ENCODE measurements at regions not wholly inside any gene's neighbourhood (a gene's known extent, or its start where the extent isn't known, plus 50 kb on each side); places are given as distances from the start of the nearest gene placed in this dataset.
A peak's percentile ranks its signal among the peaks of the same experiment; 100 is the strongest.

DNA sequence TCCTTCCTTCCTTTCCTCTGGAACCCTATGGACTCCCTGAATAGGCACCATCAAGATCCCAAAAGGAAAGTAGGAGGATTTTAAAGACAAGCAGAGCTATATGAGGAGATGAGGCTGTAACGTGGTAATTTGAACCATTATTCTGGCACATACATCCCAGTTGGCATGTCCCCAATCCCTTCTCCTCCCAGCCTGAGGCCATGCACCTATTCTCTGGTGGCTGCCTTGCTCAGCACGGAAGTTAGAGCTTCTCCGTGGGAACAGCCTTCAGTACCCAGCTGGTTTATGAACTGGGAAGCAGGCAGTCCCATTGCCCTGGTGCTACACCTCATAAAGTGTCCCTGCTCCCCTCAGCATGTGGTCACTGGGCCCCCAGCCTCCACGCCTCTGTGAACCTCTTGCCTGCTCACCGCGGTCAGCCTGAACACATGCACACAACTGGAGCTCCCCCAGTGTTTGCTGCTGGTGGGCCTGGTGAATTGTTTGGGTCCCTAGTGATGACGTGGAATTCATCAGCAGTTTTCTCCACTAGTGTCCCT, 139.9 kb upstream of the PLET1 start:
- no peak for DNase-seq (ENCODE audit: low read depth)

DNA sequence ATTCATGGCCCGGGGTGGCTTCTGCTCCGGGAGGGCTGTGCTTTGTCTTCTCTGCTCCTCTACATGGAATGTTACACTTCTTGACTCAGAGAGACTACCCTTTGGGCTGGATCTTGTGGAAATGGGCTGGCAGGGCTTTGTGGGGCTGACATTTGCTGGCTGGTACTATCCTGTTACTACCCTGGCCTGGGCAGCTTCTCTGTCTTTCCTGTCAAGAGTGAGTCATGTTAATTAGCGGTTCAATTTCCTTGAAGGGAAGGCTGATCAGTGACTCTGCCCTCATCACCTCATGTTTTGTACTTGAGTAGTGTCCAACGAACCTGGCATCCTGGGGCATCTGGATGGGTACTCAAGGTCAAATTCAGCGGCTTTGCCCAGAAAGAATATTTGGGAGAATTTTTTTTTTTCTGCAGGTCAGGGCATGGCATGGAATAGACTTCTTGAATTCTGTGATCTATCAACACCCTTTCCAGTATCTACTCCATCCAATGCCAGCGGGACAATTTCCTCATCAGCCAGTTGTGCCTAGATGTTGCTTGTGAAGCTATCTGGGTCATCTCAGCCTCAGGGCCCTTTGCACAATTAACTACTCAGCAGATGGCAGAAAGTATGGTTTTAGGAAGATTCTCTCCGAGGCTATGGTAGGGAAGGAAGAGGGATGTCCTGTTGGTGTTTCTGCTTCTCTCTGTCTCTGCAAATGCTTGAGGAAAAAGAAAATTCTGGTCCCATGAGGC, 140.5 kb upstream of the PLET1 start:
- DNase-seq (ENCODE audit: low read depth), result peak; percentile 62

DNA sequence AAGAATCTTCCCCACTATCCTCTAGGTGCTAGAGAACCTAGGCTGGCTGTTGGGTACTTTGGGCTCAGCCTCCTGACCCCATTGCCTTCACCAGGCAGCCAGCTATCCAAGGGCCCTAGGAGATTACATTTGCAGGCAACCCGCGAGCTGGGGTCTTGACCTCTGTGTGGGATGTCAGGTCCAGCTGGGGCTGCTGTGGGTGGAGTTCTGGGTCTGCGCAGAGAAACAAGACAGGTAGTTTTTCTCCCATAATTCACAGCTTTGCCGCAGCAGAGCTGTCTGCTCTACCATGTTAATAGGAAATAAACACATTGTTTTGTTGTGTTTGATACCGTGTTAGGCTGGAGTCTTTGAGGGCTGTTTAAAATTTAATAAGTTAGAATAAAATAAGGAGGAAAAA, 142.8 kb upstream of the PLET1 start:
- DNase-seq (ENCODE audit: low read depth), result no peak

DNA sequence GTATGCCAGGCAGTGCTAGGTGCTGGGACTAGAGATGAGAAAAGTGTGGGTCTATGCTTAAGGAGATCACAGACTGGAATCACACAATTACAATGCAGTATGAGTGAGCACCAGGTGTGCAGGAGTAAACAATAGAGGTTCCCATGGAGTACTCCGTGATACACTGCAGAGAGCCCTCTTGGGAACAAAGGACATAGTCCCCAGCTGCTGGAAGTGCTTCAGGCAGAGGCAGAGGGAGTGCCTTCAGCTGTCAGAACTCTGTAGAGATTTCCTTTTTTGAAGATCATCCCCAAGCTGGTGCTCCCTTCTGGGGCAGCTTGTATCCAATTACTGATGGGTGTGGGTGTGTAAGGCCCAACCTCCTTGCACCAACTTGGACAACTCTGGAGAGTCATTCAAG, 143.5 kb upstream of the PLET1 start:
- no peak for DNase-seq (ENCODE audit: low read depth)

DNA sequence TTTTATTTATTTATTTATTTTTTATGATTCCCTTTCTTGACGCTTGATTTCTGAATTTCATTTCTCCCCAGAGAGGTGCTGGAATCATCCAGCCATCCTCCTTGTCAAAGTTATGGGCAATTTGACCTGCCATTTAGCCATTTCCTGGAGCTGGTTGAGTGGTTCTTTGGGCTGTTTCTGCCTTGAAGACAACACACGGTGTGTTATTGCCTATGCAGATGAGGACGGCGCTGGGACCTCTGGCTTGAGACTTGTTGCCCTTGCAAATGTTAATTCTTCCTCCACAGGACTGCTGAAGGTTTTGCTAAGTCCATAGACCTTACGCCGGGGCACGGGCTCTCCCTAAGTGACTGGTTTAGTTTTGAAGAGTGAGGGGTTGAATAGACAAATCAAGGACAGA, 147.9 kb upstream of the PLET1 start:
- DNase-seq (ENCODE audit: low read depth), result no peak

DNA sequence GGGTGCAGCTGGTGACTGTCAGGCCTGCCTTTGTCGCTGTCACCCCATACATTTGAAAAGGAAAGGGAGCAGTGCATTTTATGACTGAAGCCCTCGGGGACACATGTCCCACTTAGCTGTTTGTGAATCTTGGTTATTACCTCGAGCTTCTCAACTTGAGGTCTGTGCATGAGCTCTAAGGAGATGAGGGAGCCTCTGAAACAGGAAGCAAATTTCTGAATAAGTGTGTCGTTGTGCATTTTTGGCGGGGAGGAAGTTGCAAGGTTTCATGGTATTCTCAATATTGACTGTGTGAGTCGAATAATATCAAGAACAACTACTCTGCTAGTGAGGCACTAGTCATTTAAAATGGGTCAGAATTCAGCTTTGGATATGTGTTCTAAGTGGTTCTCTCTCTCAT, 149.7 kb upstream of the PLET1 start:
- no peak for DNase-seq (ENCODE audit: low read depth)

DNA sequence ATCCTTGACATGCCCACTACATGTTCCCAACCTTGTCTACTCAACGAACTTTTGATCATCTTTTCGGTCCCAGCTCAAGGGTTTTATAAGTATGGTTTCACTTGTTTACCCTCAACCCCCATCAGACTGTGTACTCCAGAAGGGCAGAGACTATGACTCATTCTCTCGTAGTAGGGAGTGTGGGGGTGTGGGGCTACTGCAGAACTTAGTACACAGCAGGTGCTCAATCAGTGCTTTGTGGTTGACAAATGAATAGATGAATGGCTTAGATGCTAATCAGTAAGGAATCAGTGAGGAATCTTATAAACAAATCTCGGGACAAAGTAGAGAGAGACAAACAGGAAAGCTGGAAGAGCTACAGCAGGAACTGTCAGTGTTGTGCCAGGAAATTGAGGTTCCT, 151.7 kb upstream of the PLET1 start:
- DNase-seq (ENCODE audit: low read depth), result peak; percentile 7

DNA sequence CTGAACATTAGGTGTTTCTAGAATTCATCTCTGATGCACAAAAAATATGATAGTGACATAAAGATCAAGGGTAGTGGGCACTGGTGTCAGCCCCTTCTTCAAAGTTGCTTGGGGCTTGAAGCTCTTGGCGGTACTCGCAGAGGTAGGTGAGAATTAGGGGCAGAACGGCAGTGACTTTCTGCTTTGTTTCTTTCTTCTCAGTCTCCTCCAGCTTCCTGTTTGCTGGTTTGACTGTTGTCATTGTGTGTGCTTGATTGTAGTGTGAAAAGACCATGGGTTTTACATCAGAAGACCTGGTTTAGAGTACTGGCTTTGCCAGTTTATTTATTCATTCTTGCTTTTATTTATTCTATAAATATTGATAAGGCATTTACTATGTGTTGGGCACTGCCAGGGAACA, 156.7 kb upstream of the PLET1 start:
- no peak for DNase-seq (ENCODE audit: low read depth)

DNA sequence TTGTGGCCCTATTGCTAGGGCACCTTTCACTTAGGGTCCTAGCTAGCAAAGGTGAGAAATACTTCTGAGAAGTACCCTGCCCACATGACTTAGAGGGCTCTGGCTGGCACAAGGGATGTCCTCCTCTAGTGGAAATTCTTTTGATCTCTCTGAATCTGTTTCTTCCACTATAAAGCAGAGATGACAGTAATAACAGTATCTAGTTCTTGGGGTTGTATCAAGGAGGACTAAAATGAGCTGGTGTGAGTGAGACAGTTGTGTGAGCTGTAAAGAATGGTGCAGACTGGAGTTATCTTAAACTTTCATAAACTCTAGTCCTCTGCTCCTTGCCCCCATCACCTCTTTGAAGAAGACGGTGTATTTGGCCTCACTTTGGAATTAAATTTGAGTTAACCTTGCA, 157.8 kb upstream of the PLET1 start:
- no peak for DNase-seq (ENCODE audit: low read depth)

DNA sequence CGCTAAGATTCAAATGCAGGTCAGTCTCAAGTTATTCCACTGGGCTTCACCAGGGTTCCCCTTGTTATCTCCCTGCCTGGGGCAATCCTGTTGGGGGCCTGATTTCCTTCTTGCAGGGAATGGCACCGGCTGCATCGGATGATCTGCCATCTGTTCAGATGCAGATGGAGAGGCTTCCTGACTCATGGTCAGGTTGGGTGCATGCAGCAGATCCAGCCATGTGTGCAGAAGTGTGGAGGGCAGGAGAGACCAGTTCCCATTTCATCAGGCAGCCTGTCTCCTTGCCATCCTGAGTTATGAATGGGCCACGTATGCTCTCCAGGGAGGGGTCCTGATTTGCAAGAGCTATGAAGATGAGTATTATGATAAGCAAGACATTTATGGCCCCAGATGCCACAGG, 161.2 kb upstream of the PLET1 start:
- DNase-seq (ENCODE audit: low read depth), result no peak

DNA sequence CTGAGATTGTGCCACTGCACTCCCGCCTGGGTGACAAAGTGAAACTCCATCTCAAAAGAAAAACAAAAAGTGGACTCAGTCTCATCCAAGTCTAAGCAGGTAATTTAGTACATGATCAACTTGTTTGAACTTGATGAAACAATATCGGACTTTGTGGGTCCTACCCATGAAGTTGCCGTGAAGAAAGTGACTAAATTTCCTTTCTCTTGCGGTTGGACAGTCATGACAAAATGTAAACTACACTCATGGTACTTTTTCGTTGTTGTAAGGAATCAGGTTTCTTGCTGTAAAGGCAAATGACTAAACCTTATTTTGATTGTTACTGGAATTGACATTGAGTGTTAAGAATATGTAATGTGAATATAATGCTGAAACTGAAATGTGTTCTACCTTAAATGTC, 164.5 kb upstream of the PLET1 start:
- DNase-seq (ENCODE audit: low read depth), result peak; percentile 60

DNA sequence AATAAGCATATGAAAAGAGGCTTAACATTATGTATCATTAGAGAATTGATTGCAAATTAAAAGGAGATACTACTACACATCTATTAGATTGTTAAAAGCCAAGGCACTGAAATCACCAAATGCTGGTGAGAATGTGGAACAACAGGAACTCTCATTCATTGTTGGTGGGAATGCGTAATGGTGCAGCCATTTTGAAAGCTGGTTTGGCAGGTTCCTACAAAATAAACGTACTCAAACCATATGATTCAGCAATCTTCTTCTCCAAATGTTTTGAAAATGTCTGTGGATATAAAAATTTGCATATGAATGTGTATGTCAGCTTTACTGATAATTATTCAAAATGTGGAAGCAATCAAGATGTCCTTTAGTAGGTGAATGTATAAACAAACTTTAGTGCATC, 176.4 kb upstream of the PLET1 start:
- no peak for DNase-seq (ENCODE audit: low read depth)

DNA sequence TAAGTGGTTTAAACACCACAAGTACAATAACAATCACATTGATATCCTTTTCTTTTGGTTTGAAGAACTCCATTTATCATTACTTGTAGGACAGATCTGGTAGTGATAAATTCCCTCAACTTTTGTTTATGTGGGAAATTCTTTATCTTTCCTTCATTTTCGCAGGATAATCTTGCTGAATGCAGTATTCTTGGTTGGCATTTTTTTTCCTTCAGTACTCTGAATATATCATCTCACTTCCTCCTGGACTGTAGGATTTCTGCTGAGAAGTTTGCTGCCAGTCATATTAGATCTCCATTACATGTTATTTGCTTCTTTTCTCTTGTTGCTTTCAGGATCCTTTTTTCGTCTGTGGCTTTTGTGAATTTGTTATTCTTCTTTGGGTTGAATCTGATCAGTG, 179.0 kb upstream of the PLET1 start:
- DNase-seq (ENCODE audit: low read depth), result no peak

DNA sequence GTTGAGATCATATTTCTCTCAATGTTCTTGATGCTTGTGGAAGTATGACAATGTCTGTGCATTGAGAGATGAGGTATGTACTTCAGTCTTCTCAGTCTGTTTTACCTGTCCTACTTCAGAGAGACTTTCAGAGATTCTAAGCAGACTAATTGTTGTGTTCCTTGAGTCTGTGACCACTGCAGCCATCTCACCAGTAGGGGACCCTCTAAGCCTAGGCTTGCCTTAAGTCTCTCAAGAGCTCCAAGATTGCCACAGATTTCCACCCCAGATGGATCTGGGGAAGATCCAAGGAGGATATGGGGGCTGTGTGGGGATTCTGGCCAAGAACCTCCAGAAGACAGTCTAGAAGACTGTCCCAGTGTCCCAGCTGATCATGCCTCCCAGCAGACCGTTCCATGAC, 179.9 kb upstream of the PLET1 start:
- DNase-seq (ENCODE audit: low read depth), result no peak

DNA sequence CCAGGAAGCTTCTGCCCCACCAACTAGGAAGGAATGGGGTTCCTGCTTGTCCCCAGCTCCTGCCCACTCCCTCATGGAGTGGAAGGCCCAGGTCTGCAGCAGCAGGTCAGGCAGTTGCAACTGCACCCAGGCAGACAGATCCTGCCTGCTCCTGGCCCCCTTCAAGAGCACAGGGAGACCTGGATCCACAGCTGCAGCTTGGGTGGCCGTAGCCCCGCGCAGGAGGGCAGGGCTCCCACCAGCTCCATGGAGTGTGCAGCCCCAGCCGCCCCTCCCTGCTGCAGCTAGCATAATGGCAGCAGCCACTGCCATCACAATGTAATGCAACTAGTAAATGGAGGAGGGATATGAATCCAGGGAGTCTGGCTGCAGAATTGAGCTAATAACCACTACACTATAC, 187.5 kb upstream of the PLET1 start:
- no peak for DNase-seq (ENCODE audit: low read depth)

DNA sequence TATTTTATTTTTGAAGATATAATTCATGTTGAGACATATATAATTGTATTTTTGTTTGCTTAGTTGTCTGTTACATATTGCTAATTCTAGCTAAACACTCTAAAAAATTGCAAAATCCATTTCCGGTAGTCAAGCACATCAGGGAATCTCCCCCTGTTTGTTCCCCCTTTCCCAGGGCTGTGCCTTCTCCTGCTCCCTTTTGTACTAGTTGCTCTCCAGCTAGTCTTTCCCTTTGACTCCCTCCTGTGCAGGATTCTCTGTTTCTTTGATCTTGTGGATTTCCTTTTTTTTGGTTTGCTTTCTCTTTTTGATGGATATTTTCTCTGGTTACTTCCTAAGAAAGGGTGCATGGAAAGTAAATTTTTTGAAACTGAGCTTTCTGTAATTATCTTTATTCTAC, 188.1 kb upstream of the PLET1 start:
- no peak for DNase-seq (ENCODE audit: low read depth)

DNA sequence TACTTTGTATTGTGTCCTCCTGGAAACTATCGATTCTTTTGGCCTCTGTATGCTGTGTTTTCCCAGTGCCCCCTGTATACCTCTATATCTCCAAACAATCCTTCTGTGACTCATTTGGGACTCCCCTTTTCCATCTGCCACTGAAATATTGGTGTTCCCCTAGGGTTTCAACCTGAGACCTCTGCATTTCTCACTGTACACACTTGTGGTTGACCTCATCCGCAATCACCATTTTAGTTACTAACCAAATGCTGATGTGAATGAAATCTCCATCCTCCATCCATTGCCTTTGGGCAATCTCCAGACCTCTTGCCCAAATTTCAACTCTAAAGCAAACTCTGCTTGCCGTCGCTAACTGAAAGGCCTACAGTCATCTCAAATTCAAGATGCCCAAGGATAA, 190.6 kb upstream of the PLET1 start:
- no peak for DNase-seq (ENCODE audit: low read depth)

DNA sequence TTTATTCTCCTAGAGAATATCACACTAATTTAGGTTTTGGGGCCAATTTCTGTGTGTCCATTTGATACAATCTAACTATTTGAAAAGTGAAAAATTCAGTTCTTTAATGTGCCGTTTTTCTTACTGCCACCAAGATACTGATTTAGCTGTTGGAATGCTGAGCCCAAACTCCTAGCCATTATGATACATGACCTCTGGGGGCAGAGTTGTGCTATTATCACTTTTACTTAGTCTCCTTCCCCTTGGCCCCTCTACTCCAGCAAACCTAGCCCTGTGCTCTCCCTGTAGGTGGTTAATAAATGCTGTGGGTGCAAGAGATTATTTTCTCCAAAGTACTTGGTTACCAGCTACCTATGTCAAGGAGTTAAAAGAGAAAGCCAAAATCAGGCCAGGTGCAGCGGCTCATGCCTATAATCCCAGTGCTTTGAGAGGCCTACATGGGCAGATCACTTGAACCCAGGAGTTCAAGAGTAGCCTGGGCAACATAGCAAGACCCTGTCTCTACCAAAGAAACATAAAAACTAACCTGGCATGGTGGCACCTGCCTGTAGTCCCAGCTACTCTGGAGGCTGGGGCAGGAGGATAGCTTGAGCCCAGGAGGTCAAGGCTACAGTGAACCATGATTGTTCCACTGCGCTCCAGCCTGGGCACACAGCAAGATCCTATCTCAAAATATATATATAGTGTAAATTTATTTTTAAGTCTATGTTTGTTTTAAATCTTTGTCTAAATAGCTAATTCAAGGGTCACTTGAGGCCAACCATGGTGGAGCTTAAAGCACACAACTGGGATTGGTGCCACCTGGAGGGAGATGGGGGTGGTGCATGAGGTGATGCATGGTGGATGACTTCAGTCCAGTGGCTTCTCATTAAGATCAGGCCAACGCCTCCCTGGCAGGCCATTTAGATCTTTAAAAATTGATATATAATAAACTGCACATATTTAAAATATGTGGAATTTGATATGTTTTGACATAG, 193.2 kb upstream of the PLET1 start:
- peak; percentile 25 for DNase-seq (ENCODE audit: low read depth)

DNA sequence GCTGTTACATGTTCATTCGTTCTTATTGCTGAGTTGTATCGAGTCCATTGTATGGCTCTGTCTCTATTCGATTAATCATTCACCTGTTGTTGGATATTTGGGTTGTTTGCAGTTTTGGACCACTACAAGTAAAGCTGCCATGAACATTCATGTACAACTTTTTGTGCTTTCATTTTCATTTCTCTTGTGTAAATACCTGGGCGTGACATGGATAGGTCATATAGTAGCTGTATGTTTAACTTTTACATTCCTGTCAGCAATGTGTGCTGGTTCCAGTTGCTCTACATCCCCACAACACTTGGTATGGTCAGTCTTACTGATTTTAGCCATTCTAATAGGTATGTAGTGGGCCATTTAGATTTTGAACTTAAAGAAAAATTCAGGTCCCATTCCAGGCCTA, 194.2 kb upstream of the PLET1 start:
- no peak for DNase-seq (ENCODE audit: low read depth)

DNA sequence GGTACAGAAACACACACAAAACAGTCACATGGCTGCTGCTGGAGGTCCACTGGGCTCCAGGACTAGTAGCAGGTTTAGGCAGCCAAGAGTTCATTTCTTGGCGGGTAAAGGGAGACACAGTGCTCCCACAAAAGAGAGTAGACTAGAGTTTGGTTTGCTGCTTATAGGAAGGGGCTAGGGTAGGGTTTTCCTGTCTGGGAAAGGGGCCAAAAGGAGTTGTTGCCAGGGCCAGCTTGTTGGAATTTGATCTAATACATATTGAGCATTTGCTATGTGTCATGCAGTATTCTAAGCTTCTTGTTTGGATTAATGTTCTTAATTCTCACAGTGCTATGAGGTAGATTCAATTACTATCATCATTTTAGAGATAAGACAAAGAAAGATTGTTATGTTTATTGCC, 195.1 kb upstream of the PLET1 start:
- DNase-seq (ENCODE audit: low read depth), result peak; percentile 46

DNA sequence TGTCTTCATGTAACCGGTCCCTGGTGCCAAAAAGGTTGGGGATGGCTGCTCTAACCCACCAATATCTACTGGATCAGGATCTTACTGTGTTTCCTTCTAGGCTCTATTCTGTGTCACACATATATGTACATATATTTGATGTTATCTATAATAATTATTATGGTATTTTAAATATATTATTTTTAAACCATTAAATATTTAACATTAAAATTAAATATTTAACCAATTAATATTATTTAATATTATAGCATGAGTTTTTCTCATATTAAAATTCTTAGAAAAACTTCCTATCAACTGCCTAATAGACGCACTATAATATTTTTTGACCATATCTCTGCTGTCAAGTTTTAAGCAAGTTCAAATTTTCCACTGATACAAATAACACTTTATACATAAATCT, 196.9 kb upstream of the PLET1 start:
- no peak for DNase-seq (ENCODE audit: low read depth)

DNA sequence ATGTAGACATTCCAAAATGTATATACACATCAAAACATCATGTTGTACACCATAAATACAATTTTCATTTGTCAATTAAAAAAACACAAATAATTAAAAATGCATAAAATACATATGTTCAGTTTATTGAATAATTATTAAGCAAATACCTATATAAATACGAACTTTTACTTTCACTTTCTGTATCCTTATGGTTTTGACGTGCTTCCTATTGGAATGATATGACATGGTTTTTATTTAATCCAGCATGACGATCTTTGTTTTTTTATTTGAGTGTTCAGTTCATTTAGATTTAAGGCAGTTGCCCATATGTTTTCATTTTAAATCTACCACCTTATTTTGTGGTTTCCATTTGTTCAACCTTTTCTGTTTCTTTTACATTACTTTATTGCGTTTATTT, 198.3 kb upstream of the PLET1 start:
- peak; percentile 17 for DNase-seq (ENCODE audit: low read depth)

DNA sequence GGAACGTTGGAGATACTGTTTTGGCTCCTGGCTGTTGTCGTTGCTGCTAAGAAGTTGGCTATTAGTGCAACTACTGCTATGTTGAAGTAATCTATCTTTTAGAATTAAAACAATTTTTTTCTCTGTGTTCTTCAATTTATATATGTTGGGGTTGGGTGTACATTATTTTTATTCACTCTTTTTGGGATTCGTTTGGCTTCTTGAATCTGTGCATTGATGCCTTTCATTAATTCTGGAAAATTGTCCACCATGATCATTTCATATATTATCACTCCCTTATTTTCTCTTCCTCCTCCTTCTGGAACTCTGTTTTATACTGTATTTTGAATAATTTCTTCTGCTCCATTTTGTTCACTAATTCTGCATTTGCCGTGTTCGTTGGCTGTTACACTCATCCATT, 199.5 kb upstream of the PLET1 start:
- DNase-seq (ENCODE audit: low read depth), result no peak

All from HT1080 (cell line).